ENCODE measurements at regions not wholly inside any gene's neighbourhood (a gene's known extent, or its start where the extent isn't known, plus 50 kb on each side); places are given as distances from the start of the nearest gene placed in this dataset.

- H3K27ac Mint-ChIP-seq, result peak overlapping the region; percentile 69
- no peaks in the 10 kb centered on the region for H3K36me3 Mint-ChIP-seq
- no peaks in the 10 kb centered on the region for H3K27me3 Mint-ChIP-seq
- H3K4me1 Mint-ChIP-seq (ENCODE audit: unreplicated experiment), result no peaks in the 10 kb centered on the region
- no peak for DNase-seq (ENCODE audit: extremely low spot score, unreplicated experiment)
- no peak for TF ChIP-seq CTCF (conservative IDR thresholded peaks at IDR 0.05)
- no peak overlapping the region for H3K4me3 Mint-ChIP-seq
- no peaks in the 10 kb centered on the region for H3K9me3 Mint-ChIP-seq
These were observed 1301.8 kb upstream of the DIAPH2 start for GRCh38 chrX:95382799-95383198.

- no peak for TF ChIP-seq CTCF (conservative IDR thresholded peaks at IDR 0.05)
- DNase-seq (ENCODE audit: extremely low spot score, unreplicated experiment), result no peak
- H3K27me3 Mint-ChIP-seq, result no peaks in the 10 kb centered on the region
- no peaks in the 10 kb centered on the region for H3K36me3 Mint-ChIP-seq
- no peak overlapping the region for H3K27ac Mint-ChIP-seq
- no peaks in the 10 kb centered on the region for H3K4me1 Mint-ChIP-seq (ENCODE audit: unreplicated experiment)
- H3K9me3 Mint-ChIP-seq, result no peaks in the 10 kb centered on the region
- H3K4me3 Mint-ChIP-seq, result no peak overlapping the region
These were observed 1300.9 kb upstream of the DIAPH2 start for GRCh38 chrX:95383778-95384177.

- no peak overlapping the region for H3K4me3 Mint-ChIP-seq
- H3K27me3 Mint-ChIP-seq, result no peaks in the 10 kb centered on the region
- H3K36me3 Mint-ChIP-seq, result no peaks in the 10 kb centered on the region
- no peaks in the 10 kb centered on the region for H3K4me1 Mint-ChIP-seq (ENCODE audit: unreplicated experiment)
- H3K27ac Mint-ChIP-seq, result no peak overlapping the region
- no peak for TF ChIP-seq CTCF (conservative IDR thresholded peaks at IDR 0.05)
- DNase-seq (ENCODE audit: extremely low spot score, unreplicated experiment), result no peak
- no peaks in the 10 kb centered on the region for H3K9me3 Mint-ChIP-seq
These were observed 1257.3 kb upstream of the DIAPH2 start for GRCh38 chrX:95427389-95427788.

- Mint-ChIP-seq H3K4me3 (no peak overlapping the region), H3K27ac (no peak overlapping the region), H3K36me3 (no peaks in the 10 kb centered on the region), H3K27me3 (peaks cover 3% of the 10 kb centered on the region), H3K4me1 (ENCODE audit: unreplicated experiment) (no peaks in the 10 kb centered on the region), H3K9me3 (no peaks in the 10 kb centered on the region)
- no peak for DNase-seq (ENCODE audit: extremely low spot score, unreplicated experiment)
- TF ChIP-seq CTCF (conservative IDR thresholded peaks at IDR 0.05), result no peak
These were observed 1249.4 kb upstream of the DIAPH2 start for GRCh38 chrX:95435198-95435597.

GRCh38 chrX:95441836-95442235 is 1242.8 kb upstream of the DIAPH2 start:
- H3K36me3 Mint-ChIP-seq, result no peaks in the 10 kb centered on the region
- no peaks in the 10 kb centered on the region for H3K9me3 Mint-ChIP-seq
- no peak for TF ChIP-seq CTCF (conservative IDR thresholded peaks at IDR 0.05)
- H3K4me3 Mint-ChIP-seq, result no peak overlapping the region
- H3K27me3 Mint-ChIP-seq, result peaks cover 3% of the 10 kb centered on the region
- no peaks in the 10 kb centered on the region for H3K4me1 Mint-ChIP-seq (ENCODE audit: unreplicated experiment)
- DNase-seq (ENCODE audit: extremely low spot score, unreplicated experiment), result no peak
- no peak overlapping the region for H3K27ac Mint-ChIP-seq

GRCh38 chrX:95484781-95485180 is 1199.9 kb upstream of the DIAPH2 start:
- H3K9me3 Mint-ChIP-seq, result no peaks in the 10 kb centered on the region
- no peak for TF ChIP-seq CTCF (conservative IDR thresholded peaks at IDR 0.05)
- no peak for DNase-seq (ENCODE audit: extremely low spot score, unreplicated experiment)
- H3K27ac Mint-ChIP-seq, result no peak overlapping the region
- H3K4me3 Mint-ChIP-seq, result no peak overlapping the region
- H3K36me3 Mint-ChIP-seq, result no peaks in the 10 kb centered on the region
- H3K27me3 Mint-ChIP-seq, result no peaks in the 10 kb centered on the region
- no peaks in the 10 kb centered on the region for H3K4me1 Mint-ChIP-seq (ENCODE audit: unreplicated experiment)
